ENCODE measurements at regions not wholly inside any gene's neighbourhood (a gene's known extent, or its start where the extent isn't known, plus 50 kb on each side); places are given as distances from the start of the nearest gene placed in this dataset.
"Not testable (repeated sequence)": the region's sequence is repeated elsewhere in the genome, so short reads cannot be mapped to it uniquely, and the experiment has no call there.

- DNase-seq, result no peak
These were observed 90.6 kb upstream of the AMN1 start for GRCh38 chr12:31819427-31819826.

- DNase-seq, result no peak
These were observed 89.9 kb upstream of the AMN1 start for GRCh38 chr12:31818623-31819268.

- no peak for DNase-seq
These were observed 88.3 kb upstream of the AMN1 start for GRCh38 chr12:31817120-31817519.

- DNase-seq, result no peak
These were observed 86.3 kb upstream of the AMN1 start for GRCh38 chr12:31815096-31815495.

- DNase-seq, result no peak
These were observed 84.5 kb upstream of the AMN1 start for GRCh38 chr12:31813305-31813704.

GRCh38 chr12:31807773-31808097, 78.9 kb upstream of the AMN1 start:
- no peak for DNase-seq

- DNase-seq, result peak; percentile 25
These were observed 78.4 kb upstream of the AMN1 start for GRCh38 chr12:31807081-31807772.

- not testable (repeated sequence) for DNase-seq
These were observed 76.9 kb upstream of the AMN1 start for GRCh38 chr12:31805681-31806080.

GRCh38 chr12:31804707-31805106, 75.9 kb upstream of the AMN1 start:
- DNase-seq, result peak; percentile 8

GRCh38 chr12:31804185-31804504, 75.3 kb upstream of the AMN1 start:
- no peak for DNase-seq

- no peak for DNase-seq
These were observed 74.7 kb upstream of the AMN1 start for GRCh38 chr12:31803306-31804184.

- DNase-seq, result no peak
These were observed 73.1 kb upstream of the AMN1 start for GRCh38 chr12:31801872-31802271.

GRCh38 chr12:31797230-31797872, 68.5 kb upstream of the AMN1 start:
- peak; percentile 10 for DNase-seq

- DNase-seq, result no peak
These were observed 67.6 kb upstream of the AMN1 start for GRCh38 chr12:31796270-31796951.

- no peak for DNase-seq
These were observed 65.9 kb upstream of the AMN1 start for GRCh38 chr12:31794745-31795144.

GRCh38 chr12:31791265-31791664, 62.4 kb upstream of the AMN1 start:
- DNase-seq, result not testable (repeated sequence)

- no peak for DNase-seq
These were observed 61.9 kb upstream of the AMN1 start for GRCh38 chr12:31790759-31791158.

- no peak for DNase-seq
These were observed 56.5 kb upstream of the AMN1 start for GRCh38 chr12:31785318-31785717.

- DNase-seq, result peak; percentile 12
These were observed 55.3 kb upstream of the AMN1 start for GRCh38 chr12:31783996-31784645.

- no peak for DNase-seq
These were observed 54.7 kb upstream of the AMN1 start for GRCh38 chr12:31783556-31783955.

- DNase-seq, result no peak
These were observed 53.2 kb upstream of the AMN1 start for GRCh38 chr12:31781894-31782540.

- no peak for DNase-seq
These were observed 51.3 kb upstream of the AMN1 start for GRCh38 chr12:31780096-31780495.

Measured in activated CD4-positive, alpha-beta T cell treated with anti-CD3 and anti-CD28 coated beads for 48 hours (primary cell).